Neural progenitor cell (in vitro differentiated cells): ENCODE measurements at regions not wholly inside any gene's neighbourhood (a gene's known extent, or its start where the extent isn't known, plus 50 kb on each side); places are given as distances from the start of the nearest gene placed in this dataset.

Experiments
- EZH2 ChIP-seq: fragments of 200-600 bp; sonication (generic); IDR thresholded peaks from 2 replicates; pipeline ENCODE4 v1.6.1; 2017; ENCODE audit warnings: antibody characterized with exemption, mild to moderate bottlenecking, moderate library complexity
- EZH2phosphoT487 ChIP-seq: fragments of 200-600 bp; sonication (generic); IDR thresholded peaks from 2 replicates; pipeline ENCODE4 v1.6.1; 2017; ENCODE audit warnings: antibody characterized with exemption
- TF ChIP-seq, protein P1 (sequence below): fragments of 200-600 bp; sonication (generic); IDR thresholded peaks from 2 replicates; pipeline ENCODE4 v1.5.1; 2017; ENCODE audit warnings: antibody characterized with exemption, mild to moderate bottlenecking

DNA sequence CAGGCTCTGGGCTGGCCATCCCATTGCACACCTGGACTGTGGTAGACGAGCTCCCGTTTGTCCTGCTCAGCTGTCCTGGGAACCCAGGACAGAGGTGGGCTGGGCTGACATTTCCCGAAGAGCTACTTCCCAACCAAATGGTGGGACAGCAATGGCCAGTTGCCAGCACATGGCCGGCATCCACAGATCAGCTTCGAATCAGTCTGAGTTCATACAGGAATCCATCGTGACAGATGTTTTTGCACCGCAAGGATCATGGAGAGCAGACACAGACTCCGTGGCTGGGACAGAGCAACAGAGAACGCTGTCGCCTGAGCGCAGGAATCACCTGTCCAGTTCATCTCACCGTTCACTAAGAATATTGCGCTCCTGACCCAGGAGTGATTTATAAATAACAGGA is 198.5 kb downstream of the TTLL2 start:
- TF ChIP-seq EZH2phosphoT487: no peak
- TF ChIP-seq, protein P1, sequence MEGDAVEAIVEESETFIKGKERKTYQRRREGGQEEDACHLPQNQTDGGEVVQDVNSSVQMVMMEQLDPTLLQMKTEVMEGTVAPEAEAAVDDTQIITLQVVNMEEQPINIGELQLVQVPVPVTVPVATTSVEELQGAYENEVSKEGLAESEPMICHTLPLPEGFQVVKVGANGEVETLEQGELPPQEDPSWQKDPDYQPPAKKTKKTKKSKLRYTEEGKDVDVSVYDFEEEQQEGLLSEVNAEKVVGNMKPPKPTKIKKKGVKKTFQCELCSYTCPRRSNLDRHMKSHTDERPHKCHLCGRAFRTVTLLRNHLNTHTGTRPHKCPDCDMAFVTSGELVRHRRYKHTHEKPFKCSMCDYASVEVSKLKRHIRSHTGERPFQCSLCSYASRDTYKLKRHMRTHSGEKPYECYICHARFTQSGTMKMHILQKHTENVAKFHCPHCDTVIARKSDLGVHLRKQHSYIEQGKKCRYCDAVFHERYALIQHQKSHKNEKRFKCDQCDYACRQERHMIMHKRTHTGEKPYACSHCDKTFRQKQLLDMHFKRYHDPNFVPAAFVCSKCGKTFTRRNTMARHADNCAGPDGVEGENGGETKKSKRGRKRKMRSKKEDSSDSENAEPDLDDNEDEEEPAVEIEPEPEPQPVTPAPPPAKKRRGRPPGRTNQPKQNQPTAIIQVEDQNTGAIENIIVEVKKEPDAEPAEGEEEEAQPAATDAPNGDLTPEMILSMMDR: no peak
- TF ChIP-seq EZH2: no peak
